Keratinocyte (primary cell): ENCODE measurements at regions not wholly inside any gene's neighbourhood (a gene's known extent, or its start where the extent isn't known, plus 50 kb on each side); places are given as distances from the start of the nearest gene placed in this dataset.

Source experiments
- CTCF ChIP-seq, 3 experiments: IDR thresholded peaks in 1 of 3; conservative IDR thresholded peaks in 1 of 3; optimal IDR thresholded peaks in 1 of 3; 2 replicates in 2 of 3; 3 replicates in 1 of 3; pipeline versions ENCODE3 to v1.5.1; 2011; ENCODE audit warnings: low read length in 3 of 3, mild to moderate bottlenecking in 3 of 3, moderate library complexity in 2 of 3, control low read depth in 1 of 3, inconsistent platforms in 1 of 3; ENCODE audit not compliant: insufficient read depth in 2 of 3; ENCODE audit errors: extremely low read depth in 1 of 3
- EZH2 ChIP-seq: IDR thresholded peaks from one replicate; pipeline ENCODE4 v1.6.1; 2012; ENCODE audit warnings: inconsistent platforms, mild to moderate bottlenecking, low read length, moderate library complexity

- TF ChIP-seq EZH2 (no peak), CTCF (optimal IDR thresholded peaks at IDR 0.05 in 1 of 3, IDR thresholded peaks at IDR 0.05 in 1 of 3, conservative IDR thresholded peaks at IDR 0.05 in 1 of 3; ENCODE audit: extremely low read depth in 1 of 3, insufficient read depth in 2 of 3, low read length in 3 of 3) (no peak)
Observed at GRCh38 chr11:45440111-45440510, 154.0 kb upstream of the SYT13 start.
